LNCaP clone FGC (cell line): ENCODE measurements at regions not wholly inside any gene's neighbourhood (a gene's known extent, or its start where the extent isn't known, plus 50 kb on each side); places are given as distances from the start of the nearest gene placed in this dataset.

Experiments
- DNase-seq: peaks from one replicate; pipeline ENCODE4 v3.0.0-alpha.2; 2011; ENCODE audit warnings: low read depth
- H3K4me3 ChIP-seq: 2 replicates; pipeline ENCODE4 v1.5.1; 2011; ENCODE audit warnings: mild to moderate bottlenecking, low read depth, low read length, control low read depth
- CTCF ChIP-seq: IDR thresholded peaks from 2 replicates; pipeline ENCODE4 v1.5.1; 2012; ENCODE audit warnings: mild to moderate bottlenecking; ENCODE audit not compliant: control insufficient read depth, insufficient read depth; ENCODE audit errors: extremely low read depth

GRCh38 chr9:78848061-78848460 lies 551.1 kb downstream of the PSAT1 start:
- no peak for DNase-seq
- no peak overlapping the region for H3K4me3 ChIP-seq
- TF ChIP-seq CTCF: no peak

GRCh38 chr9:78856144-78856543 lies 559.2 kb downstream of the PSAT1 start:
- DNase-seq: no peak
- TF ChIP-seq CTCF: no peak
- no peak overlapping the region for H3K4me3 ChIP-seq

- no peak for TF ChIP-seq CTCF
- DNase-seq: no peak
- H3K4me3 ChIP-seq: no peak overlapping the region
Measured at GRCh38 chr9:78856781-78857180, 559.9 kb downstream of the PSAT1 start.

GRCh38 chr9:78857373-78858225 lies 560.7 kb downstream of the PSAT1 start:
- H3K4me3 ChIP-seq: no peak overlapping the region
- no peak for DNase-seq
- no peak for TF ChIP-seq CTCF

GRCh38 chr9:78858266-78858665 lies 561.3 kb downstream of the PSAT1 start:
- no peak overlapping the region for H3K4me3 ChIP-seq
- no peak for DNase-seq
- no peak for TF ChIP-seq CTCF

GRCh38 chr9:78860801-78861475 lies 564.0 kb downstream of the PSAT1 start:
- H3K4me3 ChIP-seq: no peak overlapping the region
- no peak for TF ChIP-seq CTCF
- DNase-seq: no peak

GRCh38 chr9:78863531-78863930 lies 566.6 kb downstream of the PSAT1 start:
- no peak overlapping the region for H3K4me3 ChIP-seq
- TF ChIP-seq CTCF: no peak
- no peak for DNase-seq
